WTC11 (cell line): ENCODE measurements at regions not wholly inside any gene's neighbourhood (a gene's known extent, or its start where the extent isn't known, plus 50 kb on each side); places are given as distances from the start of the nearest gene placed in this dataset.

Source experiments
- ATAC-seq: fragments of 200-7000 bp; cut with Tn5 transposase; 2 replicates; pipeline ENCODE4 v1.10.0; 2021; ENCODE audit warnings: mild to moderate bottlenecking, moderate library complexity
- CTCF ChIA-PET: fragments of 300-600 bp; sonication (Branson Sonifier 250); formaldehyde crosslinking; loops from one replicate; lab custom pipeline; 2021; ENCODE audit warnings: antibody characterized with exemption; lab: Charles Lee
- POLR2A ChIA-PET: fragments of 350-600 bp; sonication (Branson Sonifier 250); formaldehyde crosslinking; loops from one replicate; lab custom pipeline; 2021; ENCODE audit warnings: antibody characterized with exemption; lab: Charles Lee
- DNase-seq: peaks from one replicate; pipeline ENCODE4 v3.0.0; 2021; ENCODE audit warnings: low spot score
- H3K27ac Mint-ChIP-seq: 2 replicates; pipeline ENCODE4 v1.8.0; 2021; ENCODE audit warnings: mixed read lengths
- H3K27me3 Mint-ChIP-seq: 2 replicates; pipeline ENCODE4 v1.8.0; 2021; ENCODE audit warnings: low read depth, mild to moderate bottlenecking, moderate library complexity, mixed read lengths
- H3K36me3 Mint-ChIP-seq: 2 replicates; pipeline ENCODE4 v1.8.0; 2021; ENCODE audit warnings: mixed read lengths
- H3K4me1 Mint-ChIP-seq: 2 replicates; pipeline ENCODE4 v1.8.0; 2022; ENCODE audit warnings: mixed read lengths
- H3K4me3 Mint-ChIP-seq: 2 replicates; pipeline ENCODE4 v1.8.0; 2021; ENCODE audit warnings: mild to moderate bottlenecking, moderate library complexity, mixed read lengths
- H3K9me3 Mint-ChIP-seq: 2 replicates; pipeline ENCODE4 v1.8.0; 2021; ENCODE audit warnings: mixed read lengths
- ATF1 ChIP-seq: sonication (generic); formaldehyde crosslinking; IDR thresholded peaks from 2 replicates; pipeline ENCODE4 v1.8.1; 2023; ENCODE audit warnings: mild to moderate bottlenecking, moderate library complexity, missing genetic modification reagents
- CBFB ChIP-seq: sonication (generic); formaldehyde crosslinking; IDR thresholded peaks from 2 replicates; pipeline ENCODE4 v1.8.1; 2022; ENCODE audit warnings: mild to moderate bottlenecking, low read depth, missing genetic modification reagents
- ESRRA ChIP-seq: sonication (generic); formaldehyde crosslinking; IDR thresholded peaks from 2 replicates; pipeline ENCODE4 v1.8.1; 2022; ENCODE audit warnings: mild to moderate bottlenecking, missing genetic modification reagents, borderline replicate concordance
- FOXK1 ChIP-seq: sonication (generic); formaldehyde crosslinking; IDR thresholded peaks from 2 replicates; pipeline ENCODE4 v1.8.0; 2022; ENCODE audit warnings: mild to moderate bottlenecking, moderate library complexity, missing genetic modification reagents
- FOXP1 ChIP-seq: sonication (generic); formaldehyde crosslinking; IDR thresholded peaks from 2 replicates; pipeline ENCODE4 v1.8.0; 2022; ENCODE audit warnings: missing genetic modification reagents, mild to moderate bottlenecking, moderate library complexity, borderline replicate concordance
- GRHL2 ChIP-seq: fragments of 250-450 bp; sonication (Bioruptor Pico); IDR thresholded peaks from 2 replicates; pipeline ENCODE4 v1.8.0; 2022; ENCODE audit warnings: mild to moderate bottlenecking, moderate library complexity; ENCODE audit not compliant: insufficient replicate concordance, severe bottlenecking
- HMGA2 ChIP-seq: fragments of 250-450 bp; sonication (Bioruptor Pico); IDR thresholded peaks from 2 replicates; pipeline ENCODE4 v1.4.0; 2021; ENCODE audit warnings: mild to moderate bottlenecking, moderate library complexity
- KAT7 ChIP-seq: sonication (generic); formaldehyde crosslinking; IDR thresholded peaks from 2 replicates; pipeline ENCODE4 v1.8.1; 2023; ENCODE audit warnings: missing genetic modification reagents, mild to moderate bottlenecking, borderline replicate concordance
- MYBL2 ChIP-seq: sonication (generic); formaldehyde crosslinking; IDR thresholded peaks from 2 replicates; pipeline ENCODE4 v1.8.1; 2023; ENCODE audit warnings: mild to moderate bottlenecking, moderate library complexity, missing genetic modification reagents
- NFATC4 ChIP-seq: fragments of 250-450 bp; sonication (Bioruptor Pico); IDR thresholded peaks from 2 replicates; pipeline ENCODE4 v1.9.0; 2021; ENCODE audit warnings: mild to moderate bottlenecking
- TCF7 ChIP-seq: sonication (generic); formaldehyde crosslinking; IDR thresholded peaks from 2 replicates; pipeline ENCODE4 v1.8.0; 2022; ENCODE audit warnings: mild to moderate bottlenecking, low read depth, missing genetic modification reagents, moderate library complexity
- ZNF423 ChIP-seq: fragments of 250-450 bp; sonication (Bioruptor Pico); IDR thresholded peaks from 2 replicates; pipeline ENCODE4 v2.1.2; 2022; ENCODE audit warnings: mild to moderate bottlenecking, moderate library complexity
- ZNF671 ChIP-seq: fragments of 250-450 bp; sonication (Bioruptor Pico); IDR thresholded peaks from 2 replicates; pipeline ENCODE4 v1.8.0; 2021; ENCODE audit warnings: mild to moderate bottlenecking
- TF ChIP-seq, protein P1 (sequence below): sonication (generic); formaldehyde crosslinking; IDR thresholded peaks from 2 replicates; pipeline ENCODE4 v1.8.1; 2023; ENCODE audit warnings: mild to moderate bottlenecking, missing genetic modification reagents, moderate library complexity
- TF ChIP-seq, protein P2 (sequence below): sonication (generic); formaldehyde crosslinking; IDR thresholded peaks from 2 replicates; pipeline ENCODE4 v1.8.1; 2023; ENCODE audit warnings: mild to moderate bottlenecking, missing genetic modification reagents, moderate library complexity
- TF ChIP-seq, protein P3 (sequence below): sonication (generic); formaldehyde crosslinking; IDR thresholded peaks from 2 replicates; pipeline ENCODE4 v1.8.0; 2022; ENCODE audit warnings: mild to moderate bottlenecking, missing genetic modification reagents
- TF ChIP-seq, protein P4 (sequence below): sonication (generic); formaldehyde crosslinking; IDR thresholded peaks from 2 replicates; pipeline ENCODE4 v1.8.0; 2023; ENCODE audit warnings: missing genetic modification reagents
- TF ChIP-seq, protein P5 (sequence below): sonication (generic); formaldehyde crosslinking; IDR thresholded peaks from 2 replicates; pipeline ENCODE4 v1.8.1; 2022; ENCODE audit warnings: mild to moderate bottlenecking, moderate library complexity, missing genetic modification reagents
- TF ChIP-seq, protein P6 (sequence below): fragments of 250-450 bp; sonication (Bioruptor Pico); IDR thresholded peaks from 2 replicates; pipeline ENCODE4 v1.9.0; 2021; ENCODE audit warnings: moderate library complexity, mild to moderate bottlenecking, inconsistent platforms, borderline replicate concordance
- TF ChIP-seq, protein P7 (sequence below): sonication (generic); formaldehyde crosslinking; IDR thresholded peaks from 2 replicates; pipeline ENCODE4 v1.8.1; 2022; ENCODE audit warnings: missing genetic modification reagents, borderline replicate concordance

DNA sequence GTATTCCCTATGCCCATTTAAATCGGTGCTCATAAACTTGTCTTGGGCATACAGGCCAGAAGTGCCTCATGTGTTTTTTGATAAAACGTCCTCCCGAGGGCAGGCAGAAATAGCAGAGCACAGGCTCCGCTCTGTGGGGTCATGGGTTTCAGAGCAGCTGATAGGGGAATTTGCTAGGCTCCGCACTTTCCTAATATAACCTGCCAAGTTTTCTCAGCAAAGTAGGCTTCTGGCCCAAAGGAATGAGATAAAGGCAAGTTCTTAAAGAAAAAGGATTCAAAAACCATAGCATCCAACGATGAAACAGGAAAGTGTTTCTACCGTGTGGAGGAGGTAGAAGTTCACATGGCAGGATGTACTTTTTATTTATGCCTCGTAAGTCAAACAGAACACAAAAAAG is 69.8 kb upstream of the RALGAPA2 start (continued):
- TF ChIP-seq, protein P1, sequence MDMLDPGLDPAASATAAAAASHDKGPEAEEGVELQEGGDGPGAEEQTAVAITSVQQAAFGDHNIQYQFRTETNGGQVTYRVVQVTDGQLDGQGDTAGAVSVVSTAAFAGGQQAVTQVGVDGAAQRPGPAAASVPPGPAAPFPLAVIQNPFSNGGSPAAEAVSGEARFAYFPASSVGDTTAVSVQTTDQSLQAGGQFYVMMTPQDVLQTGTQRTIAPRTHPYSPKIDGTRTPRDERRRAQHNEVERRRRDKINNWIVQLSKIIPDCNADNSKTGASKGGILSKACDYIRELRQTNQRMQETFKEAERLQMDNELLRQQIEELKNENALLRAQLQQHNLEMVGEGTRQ (CRISPR knock-in tag): no peak

DNA sequence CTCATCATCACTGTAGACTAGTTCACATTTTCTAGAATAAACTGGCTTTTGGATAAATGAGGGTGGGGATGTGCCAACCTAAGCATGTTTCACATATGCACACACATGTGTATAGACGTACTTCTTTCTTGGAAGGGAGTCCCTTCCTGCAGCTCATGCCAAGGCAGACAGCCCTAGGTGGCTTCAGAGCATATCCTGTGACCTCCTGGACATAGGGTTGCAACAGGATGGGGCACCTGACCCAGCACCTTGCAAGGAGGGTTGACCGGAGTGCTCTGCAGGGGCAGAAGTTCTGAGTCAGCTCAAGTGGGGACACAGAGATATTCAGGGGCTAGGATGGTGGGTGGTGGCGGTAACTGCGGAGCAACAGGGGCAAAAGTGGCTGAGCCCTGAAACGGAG is 68.6 kb upstream of the RALGAPA2 start:
- TF ChIP-seq, protein P2, sequence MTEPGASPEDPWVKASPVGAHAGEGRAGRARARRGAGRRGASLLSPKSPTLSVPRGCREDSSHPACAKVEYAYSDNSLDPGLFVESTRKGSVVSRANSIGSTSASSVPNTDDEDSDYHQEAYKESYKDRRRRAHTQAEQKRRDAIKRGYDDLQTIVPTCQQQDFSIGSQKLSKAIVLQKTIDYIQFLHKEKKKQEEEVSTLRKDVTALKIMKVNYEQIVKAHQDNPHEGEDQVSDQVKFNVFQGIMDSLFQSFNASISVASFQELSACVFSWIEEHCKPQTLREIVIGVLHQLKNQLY (CRISPR knock-in tag): no peak
- TF ChIP-seq FOXP1 (CRISPR knock-in tag) (no peak), ZNF671 (CRISPR knock-in tag) (no peak), CBFB (CRISPR knock-in tag) (no peak), NFATC4 (CRISPR knock-in tag) (no peak)
- TF ChIP-seq, protein P3, sequence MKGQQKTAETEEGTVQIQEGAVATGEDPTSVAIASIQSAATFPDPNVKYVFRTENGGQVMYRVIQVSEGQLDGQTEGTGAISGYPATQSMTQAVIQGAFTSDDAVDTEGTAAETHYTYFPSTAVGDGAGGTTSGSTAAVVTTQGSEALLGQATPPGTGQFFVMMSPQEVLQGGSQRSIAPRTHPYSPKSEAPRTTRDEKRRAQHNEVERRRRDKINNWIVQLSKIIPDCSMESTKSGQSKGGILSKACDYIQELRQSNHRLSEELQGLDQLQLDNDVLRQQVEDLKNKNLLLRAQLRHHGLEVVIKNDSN (CRISPR knock-in tag): no peak
- Mint-ChIP-seq H3K4me3 (no peak overlapping the region), H3K27me3 (no peaks in the 10 kb centered on the region), H3K9me3 (peaks cover 8% of the 10 kb centered on the region), H3K27ac (no peak overlapping the region), H3K4me1 (peaks cover 2% of the 10 kb centered on the region; the same call in 1 of the 2 replicates), H3K36me3 (peaks cover 4% of the 10 kb centered on the region; the same call in 1 of the 2 replicates)
- ATAC-seq (no peak), DNase-seq (no peak)
- CTCF ChIA-PET: interaction anchor here (1.2 kb wide), 1 partner anchor 57 kb away, joined by 3 read pairs; no protein-coding TSS in a partner anchor
- POLR2A ChIA-PET: no interaction called here

DNA sequence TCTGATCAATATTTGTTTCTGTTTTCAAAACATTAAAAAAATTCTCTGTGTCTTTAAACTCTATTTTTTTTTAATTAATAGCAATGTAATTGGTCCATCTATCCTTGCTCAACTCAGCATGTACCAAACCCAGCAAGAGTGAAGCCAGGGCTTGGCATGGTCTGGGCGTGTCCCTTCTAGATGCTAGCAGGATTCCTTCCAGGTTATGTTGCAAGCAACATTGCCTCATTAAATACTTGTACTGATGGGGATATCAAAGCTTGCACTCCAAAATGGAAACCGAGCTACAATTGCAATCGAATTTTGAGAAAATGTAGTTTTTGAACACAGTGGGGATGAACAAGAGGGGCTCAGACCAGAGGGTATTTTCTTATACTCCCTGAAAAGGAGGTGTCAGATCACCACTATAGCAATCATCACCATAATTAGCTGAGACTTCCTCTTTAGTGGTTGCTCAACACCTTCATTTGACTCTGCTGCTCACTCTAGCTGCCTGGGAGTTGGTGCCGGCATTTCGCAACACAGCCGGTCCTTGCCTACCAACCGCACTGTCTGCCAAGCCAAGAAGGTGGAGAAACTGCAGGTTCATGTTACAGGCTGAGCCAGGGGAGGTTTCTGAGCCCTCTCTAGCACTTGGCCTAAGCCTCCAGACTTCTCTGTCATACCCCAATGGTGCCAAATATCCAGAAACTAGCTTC is 67.8 kb upstream of the RALGAPA2 start:
- peak; percentile 47; the same call in 1 of the 2 replicates for ATAC-seq
- no peak for TF ChIP-seq HMGA2 (CRISPR knock-in tag)
- no peak for TF ChIP-seq FOXP1 (CRISPR knock-in tag)
- TF ChIP-seq KAT7: no peak
- TF ChIP-seq ZNF423 (CRISPR knock-in tag): no peak
- TF ChIP-seq, all 79 proteins: peak for 0
- POLR2A ChIA-PET: interaction anchor here (0.6 kb wide), 1 partner anchor 538 kb away, joined by 3 read pairs; no protein-coding TSS in a partner anchor
- CTCF ChIA-PET: interaction anchor here (1.2 kb wide), 1 partner anchor 57 kb away, joined by 3 read pairs; no protein-coding TSS in a partner anchor
- no peak for DNase-seq
- Mint-ChIP-seq H3K27me3 (no peaks in the 10 kb centered on the region), H3K27ac (no peak overlapping the region), H3K36me3 (peaks cover 4% of the 10 kb centered on the region; the same call in 1 of the 2 replicates), H3K9me3 (peaks cover 4% of the 10 kb centered on the region), H3K4me1 (peaks cover 2% of the 10 kb centered on the region; the same call in 1 of the 2 replicates), H3K4me3 (no peak overlapping the region)

DNA sequence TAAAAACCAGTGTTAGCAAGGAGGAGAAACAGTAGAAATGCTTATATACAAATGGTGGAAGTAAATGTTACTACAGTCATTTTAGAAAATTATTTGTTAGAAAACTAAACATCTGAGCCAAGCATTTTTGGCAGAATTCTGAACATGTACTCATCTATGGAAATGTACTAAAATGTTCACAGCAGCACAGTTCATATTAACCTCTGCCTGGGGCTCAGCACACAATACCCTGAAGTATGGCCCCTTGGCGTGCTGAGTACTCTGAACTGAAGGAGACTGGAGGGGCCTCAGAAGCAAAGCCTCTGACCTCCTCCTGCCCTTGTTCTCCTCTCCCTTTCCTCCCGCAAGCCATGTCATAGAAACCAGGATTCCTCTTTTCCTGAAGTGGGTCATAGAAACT is 66.2 kb upstream of the RALGAPA2 start:
- TF ChIP-seq ESRRA (no peak), MYBL2 (CRISPR knock-in tag) (no peak), GRHL2 (no peak), TCF7 (no peak), ZNF423 (CRISPR knock-in tag) (no peak), FOXK1 (CRISPR knock-in tag) (no peak), ATF1 (no peak)
- TF ChIP-seq, protein P4, sequence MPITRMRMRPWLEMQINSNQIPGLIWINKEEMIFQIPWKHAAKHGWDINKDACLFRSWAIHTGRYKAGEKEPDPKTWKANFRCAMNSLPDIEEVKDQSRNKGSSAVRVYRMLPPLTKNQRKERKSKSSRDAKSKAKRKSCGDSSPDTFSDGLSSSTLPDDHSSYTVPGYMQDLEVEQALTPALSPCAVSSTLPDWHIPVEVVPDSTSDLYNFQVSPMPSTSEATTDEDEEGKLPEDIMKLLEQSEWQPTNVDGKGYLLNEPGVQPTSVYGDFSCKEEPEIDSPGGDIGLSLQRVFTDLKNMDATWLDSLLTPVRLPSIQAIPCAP (CRISPR knock-in tag): no peak
- TF ChIP-seq, protein P5, sequence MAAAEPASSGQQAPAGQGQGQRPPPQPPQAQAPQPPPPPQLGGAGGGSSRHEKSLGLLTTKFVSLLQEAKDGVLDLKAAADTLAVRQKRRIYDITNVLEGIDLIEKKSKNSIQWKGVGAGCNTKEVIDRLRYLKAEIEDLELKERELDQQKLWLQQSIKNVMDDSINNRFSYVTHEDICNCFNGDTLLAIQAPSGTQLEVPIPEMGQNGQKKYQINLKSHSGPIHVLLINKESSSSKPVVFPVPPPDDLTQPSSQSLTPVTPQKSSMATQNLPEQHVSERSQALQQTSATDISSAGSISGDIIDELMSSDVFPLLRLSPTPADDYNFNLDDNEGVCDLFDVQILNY: no peak
- TF ChIP-seq, protein P6, sequence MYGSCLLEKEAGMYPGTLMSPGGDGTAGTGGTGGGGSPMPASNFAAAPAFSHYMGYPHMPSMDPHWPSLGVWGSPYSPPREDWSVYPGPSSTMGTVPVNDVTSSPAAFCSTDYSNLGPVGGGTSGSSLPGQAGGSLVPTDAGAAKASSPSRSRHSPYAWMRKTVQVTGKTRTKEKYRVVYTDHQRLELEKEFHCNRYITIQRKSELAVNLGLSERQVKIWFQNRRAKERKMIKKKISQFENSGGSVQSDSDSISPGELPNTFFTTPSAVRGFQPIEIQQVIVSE (CRISPR knock-in tag): no peak
- TF ChIP-seq, protein P2 (CRISPR knock-in tag): no peak
- TF ChIP-seq, protein P7, sequence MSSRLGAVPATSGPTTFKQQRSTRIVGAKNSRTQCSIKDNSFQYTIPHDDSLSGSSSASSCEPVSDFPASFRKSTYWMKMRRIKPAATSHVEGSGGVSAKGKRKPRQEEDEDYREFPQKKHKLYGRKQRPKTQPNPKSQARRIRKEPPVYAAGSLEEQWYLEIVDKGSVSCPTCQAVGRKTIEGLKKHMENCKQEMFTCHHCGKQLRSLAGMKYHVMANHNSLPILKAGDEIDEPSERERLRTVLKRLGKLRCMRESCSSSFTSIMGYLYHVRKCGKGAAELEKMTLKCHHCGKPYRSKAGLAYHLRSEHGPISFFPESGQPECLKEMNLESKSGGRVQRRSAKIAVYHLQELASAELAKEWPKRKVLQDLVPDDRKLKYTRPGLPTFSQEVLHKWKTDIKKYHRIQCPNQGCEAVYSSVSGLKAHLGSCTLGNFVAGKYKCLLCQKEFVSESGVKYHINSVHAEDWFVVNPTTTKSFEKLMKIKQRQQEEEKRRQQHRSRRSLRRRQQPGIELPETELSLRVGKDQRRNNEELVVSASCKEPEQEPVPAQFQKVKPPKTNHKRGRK (CRISPR knock-in tag): no peak
- ChIA-PET CTCF (interaction anchor here (0.6 kb wide), 1 partner anchor 34 kb away, joined by 6 read pairs; no protein-coding TSS in a partner anchor), POLR2A (no interaction called here)
- Mint-ChIP-seq H3K27me3 (no peaks in the 10 kb centered on the region), H3K36me3 (peaks cover 4% of the 10 kb centered on the region; the same call in 1 of the 2 replicates), H3K4me3 (no peak overlapping the region), H3K9me3 (peaks cover 4% of the 10 kb centered on the region), H3K27ac (no peak overlapping the region), H3K4me1 (peaks cover 2% of the 10 kb centered on the region; the same call in 1 of the 2 replicates)
- DNase-seq (no peak), ATAC-seq (no peak)
